HFF-Myc (cell line): ENCODE measurements at regions not wholly inside any gene's neighbourhood (a gene's known extent, or its start where the extent isn't known, plus 50 kb on each side); places are given as distances from the start of the nearest gene placed in this dataset.
"Not testable (repeated sequence)": the region's sequence is repeated elsewhere in the genome, so short reads cannot be mapped to it uniquely, and the experiment has no call there.

ENCODE experiments used
- DNase-seq: peaks from one replicate; pipeline ENCODE4 v3.0.0-alpha.2; 2011; ENCODE audit warnings: low read depth; ENCODE audit errors: extremely low read depth
- H3K4me3 ChIP-seq: replicated peaks from 2 replicates; pipeline ENCODE4 v1.5.1; 2011; ENCODE audit warnings: low read depth, mild to moderate bottlenecking, control low read depth, low read length
- CTCF ChIP-seq: IDR thresholded peaks from 2 replicates; pipeline ENCODE4 v1.5.1; 2012; ENCODE audit warnings: mild to moderate bottlenecking, low read depth, low read length, control low read depth; ENCODE audit errors: missing control alignments

- no peak for DNase-seq
- TF ChIP-seq CTCF = no peak
- no peak overlapping the region for H3K4me3 ChIP-seq
Observed at GRCh38 chr3:194885766-194886165, 200.1 kb downstream of the FAM43A start.

GRCh38 chr3:194886836-194887235 lies 201.2 kb downstream of the FAM43A start:
- H3K4me3 ChIP-seq = no peak overlapping the region
- no peak for DNase-seq
- no peak for TF ChIP-seq CTCF

- not testable (repeated sequence) for H3K4me3 ChIP-seq, DNase-seq
Observed at GRCh38 chr3:194888062-194888461, 202.4 kb downstream of the FAM43A start.

- TF ChIP-seq CTCF = no peak
Observed at GRCh38 chr3:194888916-194889315, 203.2 kb downstream of the FAM43A start.

GRCh38 chr3:194890091-194890490 lies 204.4 kb downstream of the FAM43A start:
- no peak overlapping the region for H3K4me3 ChIP-seq
- TF ChIP-seq CTCF = no peak
- no peak for DNase-seq

More at GRCh38 chr3:194888916-194889315, 203.2 kb downstream of the FAM43A start:
- no peak overlapping the region for H3K4me3 ChIP-seq
- DNase-seq = no peak

- DNase-seq = no peak
- H3K4me3 ChIP-seq = no peak overlapping the region
- no peak for TF ChIP-seq CTCF
Observed at GRCh38 chr3:194893121-194893987, 207.7 kb downstream of the FAM43A start.

- H3K4me3 ChIP-seq = no peak overlapping the region
- TF ChIP-seq CTCF = no peak
- DNase-seq = no peak
Observed at GRCh38 chr3:194894538-194894937, 208.9 kb downstream of the FAM43A start.
